Lower lobe of right lung (tissue), 2 donors: ENCODE measurements at regions not wholly inside any gene's neighbourhood (a gene's known extent, or its start where the extent isn't known, plus 50 kb on each side); places are given as distances from the start of the nearest gene placed in this dataset.
"Not testable (repeated sequence)": the region's sequence is repeated elsewhere in the genome, so short reads cannot be mapped to it uniquely, and the experiment has no call there.

Source experiments
- ATAC-seq, 2 donors: fragments of 200-7000 bp; cut with Tn5 transposase; one replicate each; pipeline ENCODE4 v1.9.1; 2020 to 2022; ENCODE audit warnings: mild to moderate bottlenecking in 2 of 2, moderate library complexity in 2 of 2
- DNase-seq: peaks from one replicate; pipeline ENCODE4 v3.0.0-alpha.2; 2020
- H3K27ac ChIP-seq: fragments of 200-600 bp; one replicate; pipeline ENCODE4 v1.8.0; 2022
- H3K27me3 ChIP-seq: fragments of 200-600 bp; one replicate; pipeline ENCODE4 v1.8.0; 2022; ENCODE audit warnings: low read depth
- H3K36me3 ChIP-seq: fragments of 200-600 bp; one replicate; pipeline ENCODE4 v1.8.0; 2022; ENCODE audit warnings: mild to moderate bottlenecking
- H3K4me1 ChIP-seq: fragments of 200-600 bp; one replicate; pipeline ENCODE4 v1.8.0; 2022
- H3K4me3 ChIP-seq: fragments of 200-600 bp; one replicate; pipeline ENCODE4 v1.8.0; 2022; ENCODE audit warnings: mild to moderate bottlenecking
- H3K9me3 ChIP-seq: fragments of 200-600 bp; one replicate; pipeline ENCODE4 v1.8.0; 2022
- intact Hi-C: fragments of 100-400 bp; cut with DNase I; formaldehyde crosslinking; loops from one replicate; pipeline ENCODE4 v1.11.0; 2022
- TF ChIP-seq, protein P1 (sequence below): fragments of 200-600 bp; IDR thresholded peaks from one replicate; pipeline ENCODE4 v1.8.0; 2022; ENCODE audit warnings: antibody characterized with exemption, mild to moderate bottlenecking
- donor health status: DM: no; HTN: yes; CAD: no; lungs with severe emphysema.

- TF ChIP-seq, protein P1, sequence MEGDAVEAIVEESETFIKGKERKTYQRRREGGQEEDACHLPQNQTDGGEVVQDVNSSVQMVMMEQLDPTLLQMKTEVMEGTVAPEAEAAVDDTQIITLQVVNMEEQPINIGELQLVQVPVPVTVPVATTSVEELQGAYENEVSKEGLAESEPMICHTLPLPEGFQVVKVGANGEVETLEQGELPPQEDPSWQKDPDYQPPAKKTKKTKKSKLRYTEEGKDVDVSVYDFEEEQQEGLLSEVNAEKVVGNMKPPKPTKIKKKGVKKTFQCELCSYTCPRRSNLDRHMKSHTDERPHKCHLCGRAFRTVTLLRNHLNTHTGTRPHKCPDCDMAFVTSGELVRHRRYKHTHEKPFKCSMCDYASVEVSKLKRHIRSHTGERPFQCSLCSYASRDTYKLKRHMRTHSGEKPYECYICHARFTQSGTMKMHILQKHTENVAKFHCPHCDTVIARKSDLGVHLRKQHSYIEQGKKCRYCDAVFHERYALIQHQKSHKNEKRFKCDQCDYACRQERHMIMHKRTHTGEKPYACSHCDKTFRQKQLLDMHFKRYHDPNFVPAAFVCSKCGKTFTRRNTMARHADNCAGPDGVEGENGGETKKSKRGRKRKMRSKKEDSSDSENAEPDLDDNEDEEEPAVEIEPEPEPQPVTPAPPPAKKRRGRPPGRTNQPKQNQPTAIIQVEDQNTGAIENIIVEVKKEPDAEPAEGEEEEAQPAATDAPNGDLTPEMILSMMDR: no peak
- DNase-seq: no peak
- H3K4me1 ChIP-seq: no peaks in the 10 kb centered on the region
- H3K27ac ChIP-seq: no peak overlapping the region
- H3K9me3 ChIP-seq: no peaks in the 10 kb centered on the region
- H3K4me3 ChIP-seq: no peak overlapping the region
- no peaks in the 10 kb centered on the region for H3K36me3 ChIP-seq
- no peak for ATAC-seq
- no peaks in the 10 kb centered on the region for H3K27me3 ChIP-seq
- intact Hi-C loops: no loop called here
Observed at GRCh38 chr5:163898873-163899272, 393.5 kb downstream of the MAT2B start.

DNA sequence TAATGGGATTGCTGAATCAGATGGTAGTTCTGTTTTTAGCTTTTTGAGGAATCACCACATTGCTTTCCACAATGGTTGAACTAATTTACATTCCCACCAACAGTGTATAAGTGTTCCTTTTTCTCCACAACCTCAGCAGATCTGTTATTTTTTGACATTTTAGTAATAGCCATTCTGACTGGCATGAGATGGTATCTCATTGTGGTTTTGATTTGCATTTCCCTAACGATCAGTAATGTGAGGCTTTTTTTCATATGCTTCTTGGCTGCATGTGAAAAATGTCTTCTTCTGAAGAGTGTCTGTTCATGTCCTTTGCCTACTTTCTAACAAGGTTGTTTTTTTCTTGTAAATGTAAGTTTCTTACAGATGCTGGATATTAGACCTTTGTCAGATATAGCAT, 402.4 kb downstream of the MAT2B start:
- H3K36me3 ChIP-seq, DNase-seq, H3K9me3 ChIP-seq, ATAC-seq, intact Hi-C loops, H3K27me3 ChIP-seq, H3K4me1 ChIP-seq, H3K27ac ChIP-seq, H3K4me3 ChIP-seq: not testable (repeated sequence)

DNA sequence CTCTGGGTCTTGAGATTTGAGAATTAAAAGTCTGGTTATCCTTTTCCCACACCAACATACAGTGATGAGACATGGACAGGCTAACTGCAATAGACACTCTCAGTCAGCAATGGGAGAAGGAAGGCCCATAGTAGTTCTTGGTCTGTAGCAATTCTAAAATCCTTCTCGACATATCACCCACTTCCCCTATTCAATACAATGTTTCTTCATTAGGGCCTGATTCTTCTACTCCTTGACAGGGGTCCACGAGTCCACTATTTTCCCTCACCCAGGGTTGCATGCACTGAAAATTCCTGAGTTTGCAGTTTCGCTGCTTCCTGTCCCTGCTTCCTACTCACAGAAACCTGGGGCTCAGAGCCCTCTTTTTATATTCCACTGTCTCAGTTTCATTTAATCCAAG, 402.8 kb downstream of the MAT2B start:
- intact Hi-C loops: no loop called here
- H3K4me3 ChIP-seq: no peak overlapping the region
- H3K9me3 ChIP-seq: no peaks in the 10 kb centered on the region
- no peak overlapping the region for H3K27ac ChIP-seq
- H3K4me1 ChIP-seq: no peaks in the 10 kb centered on the region
- no peaks in the 10 kb centered on the region for H3K36me3 ChIP-seq
- no peaks in the 10 kb centered on the region for H3K27me3 ChIP-seq
- TF ChIP-seq, protein P1: no peak
- ATAC-seq (peak in 1 of 2 donors; percentile 51), DNase-seq (no peak)

DNA sequence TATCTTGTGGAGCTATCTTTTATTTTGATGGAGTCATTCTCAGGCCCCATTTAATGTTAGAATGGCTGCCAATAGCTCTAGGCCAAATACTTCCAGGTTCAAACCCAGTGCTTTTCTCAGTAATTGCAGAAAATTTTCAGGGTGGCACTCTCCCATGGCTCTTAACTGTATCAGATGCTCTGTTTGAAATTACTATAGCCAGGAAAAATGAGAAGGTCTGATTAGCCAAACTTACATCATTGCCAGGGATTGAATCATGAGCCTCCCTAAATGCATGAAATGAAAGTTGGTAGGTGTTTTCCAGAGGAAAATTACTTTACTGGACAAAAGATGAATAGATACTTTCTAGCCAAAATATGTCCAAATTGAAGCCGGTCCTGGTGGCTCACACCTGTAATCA, 404.8 kb downstream of the MAT2B start:
- TF ChIP-seq, protein P1: no peak
- ATAC-seq (no peak), DNase-seq (no peak)
- Histone ChIP-seq H3K4me3 (no peak overlapping the region), H3K27me3 (no peaks in the 10 kb centered on the region), H3K4me1 (no peaks in the 10 kb centered on the region), H3K9me3 (no peaks in the 10 kb centered on the region), H3K27ac (no peak overlapping the region), H3K36me3 (no peaks in the 10 kb centered on the region)
- intact Hi-C loops: no loop called here

DNA sequence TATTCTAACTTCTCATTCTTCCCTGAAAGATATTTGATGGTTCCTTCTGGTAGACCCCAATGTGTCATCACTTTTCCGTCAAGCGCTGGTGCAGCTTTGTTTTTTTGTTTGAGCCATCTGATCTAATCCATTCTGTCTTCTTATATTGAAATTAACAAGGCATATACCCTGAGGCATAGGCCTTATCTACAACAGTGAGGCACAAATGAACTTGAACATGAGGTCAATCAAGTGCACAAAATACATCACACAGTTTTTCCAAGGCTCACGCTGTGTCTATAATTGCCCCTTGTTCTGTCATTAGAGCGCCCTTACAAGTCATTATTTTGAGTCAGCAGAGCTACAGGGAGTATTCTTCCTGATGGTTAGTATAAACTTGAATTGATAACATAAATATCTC, 406.6 kb downstream of the MAT2B start:
- TF ChIP-seq, protein P1: no peak

DNA sequence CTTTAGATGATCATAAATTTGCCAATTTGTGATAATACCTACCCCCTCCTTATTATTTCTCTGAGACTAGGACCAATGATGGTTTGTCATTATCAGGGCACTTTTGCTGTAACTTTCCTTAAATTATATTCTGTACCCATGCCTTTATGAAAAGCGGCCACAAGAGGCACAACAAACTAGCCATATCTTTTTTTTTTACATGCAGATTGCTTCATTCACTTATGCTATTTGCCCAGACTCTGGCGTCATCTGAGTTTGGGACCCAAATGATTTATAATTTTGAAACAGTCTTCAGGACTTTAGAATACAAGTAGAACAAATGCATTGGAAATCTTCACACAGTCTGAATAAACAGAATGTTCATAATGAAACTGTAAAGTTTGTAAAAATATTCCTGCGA, 408.1 kb downstream of the MAT2B start:
- TF ChIP-seq, protein P1: no peak
- Histone ChIP-seq H3K9me3 (no peaks in the 10 kb centered on the region), H3K27ac (no peak overlapping the region), H3K36me3 (no peaks in the 10 kb centered on the region), H3K4me3 (no peak overlapping the region), H3K4me1 (no peaks in the 10 kb centered on the region), H3K27me3 (no peaks in the 10 kb centered on the region)
- ATAC-seq: no peak
- DNase-seq: no peak
- intact Hi-C loops: no loop called here

More for the DNA sequence above, 406.6 kb downstream of the MAT2B start:
- no peak for ATAC-seq
- no peak overlapping the region for H3K27ac ChIP-seq
- H3K36me3 ChIP-seq: no peaks in the 10 kb centered on the region
- DNase-seq: no peak
- H3K4me1 ChIP-seq: no peaks in the 10 kb centered on the region
- H3K4me3 ChIP-seq: no peak overlapping the region
- no peaks in the 10 kb centered on the region for H3K9me3 ChIP-seq
- intact Hi-C loops: no loop called here
- H3K27me3 ChIP-seq: no peaks in the 10 kb centered on the region
